ENCODE measurements at regions not wholly inside any gene's neighbourhood (a gene's known extent, or its start where the extent isn't known, plus 50 kb on each side); places are given as distances from the start of the nearest gene placed in this dataset.

DNA sequence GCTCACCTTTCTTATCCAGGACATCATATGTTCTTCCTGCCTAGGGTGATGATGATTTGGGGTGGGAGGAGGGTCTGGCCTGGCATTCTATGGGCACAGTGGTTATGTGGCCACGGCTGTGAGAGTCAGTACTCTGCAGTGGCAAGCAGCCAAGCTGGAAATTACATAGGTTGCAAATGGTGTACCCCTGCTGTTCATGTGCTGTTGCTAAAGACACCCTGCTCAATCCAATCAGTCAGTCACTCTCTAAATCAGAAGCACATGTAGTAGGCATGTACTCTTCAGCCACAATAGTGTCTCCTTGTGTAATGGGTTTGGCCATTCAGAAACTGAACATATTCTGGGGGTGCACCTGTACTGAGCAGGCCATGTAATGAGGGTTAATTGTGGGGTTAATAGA, 449.1 kb upstream of the ANKRD30A start:
- POLR2A ChIA-PET = no interaction called here
- intact Hi-C loops (cut with micrococcal nuclease) = no loop called here

DNA sequence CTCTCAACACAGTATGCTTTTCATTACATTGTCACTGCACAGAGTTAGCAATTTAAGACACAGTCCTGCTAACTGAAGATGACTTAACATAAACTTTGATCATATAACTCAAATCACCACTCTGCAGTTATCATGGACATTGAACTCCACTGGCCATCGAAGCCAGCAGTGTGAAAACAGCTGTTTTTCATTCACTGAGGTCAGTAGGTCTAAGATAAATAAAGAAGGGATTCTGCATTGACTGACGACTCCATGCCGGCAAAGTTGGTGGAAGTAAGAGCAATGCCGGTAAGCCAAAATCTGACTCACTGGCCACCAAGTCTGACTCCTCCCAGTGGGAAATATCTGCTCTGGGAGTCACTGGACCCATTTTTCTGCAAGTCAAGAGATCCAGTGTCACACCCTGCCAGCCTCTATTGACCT, 449.9 kb upstream of the ANKRD30A start:
- no peak overlapping the region for H3K27ac Mint-ChIP-seq
- H3K4me1 Mint-ChIP-seq = no peaks in the 10 kb centered on the region
- no peaks in the 10 kb centered on the region for H3K9me3 Mint-ChIP-seq
- H3K27me3 Mint-ChIP-seq = no peaks in the 10 kb centered on the region
- H3K36me3 Mint-ChIP-seq (ENCODE audit: low read depth) = no peaks in the 10 kb centered on the region
- ChIA-PET CTCF (no interaction called here), POLR2A (no interaction called here)
- intact Hi-C loops (cut with micrococcal nuclease) = no loop called here
- no peak overlapping the region for H3K4me3 Mint-ChIP-seq
- no peak for TF ChIP-seq CTCF (IDR thresholded peaks at IDR 0.05)
- ATAC-seq (ENCODE audit: low read depth) (no peak), DNase-seq (no peak)

More for the DNA sequence above, 449.1 kb upstream of the ANKRD30A start:
- no peaks in the 10 kb centered on the region for H3K4me1 Mint-ChIP-seq
- no peak for TF ChIP-seq CTCF (IDR thresholded peaks at IDR 0.05)
- no peaks in the 10 kb centered on the region for H3K9me3 Mint-ChIP-seq
- H3K27me3 Mint-ChIP-seq = no peaks in the 10 kb centered on the region
- no peak overlapping the region for H3K27ac Mint-ChIP-seq
- H3K36me3 Mint-ChIP-seq (ENCODE audit: low read depth) = no peaks in the 10 kb centered on the region
- DNase-seq (no peak), ATAC-seq (ENCODE audit: low read depth) (no peak)
- CTCF ChIA-PET = no interaction called here
- no peak overlapping the region for H3K4me3 Mint-ChIP-seq

DNA sequence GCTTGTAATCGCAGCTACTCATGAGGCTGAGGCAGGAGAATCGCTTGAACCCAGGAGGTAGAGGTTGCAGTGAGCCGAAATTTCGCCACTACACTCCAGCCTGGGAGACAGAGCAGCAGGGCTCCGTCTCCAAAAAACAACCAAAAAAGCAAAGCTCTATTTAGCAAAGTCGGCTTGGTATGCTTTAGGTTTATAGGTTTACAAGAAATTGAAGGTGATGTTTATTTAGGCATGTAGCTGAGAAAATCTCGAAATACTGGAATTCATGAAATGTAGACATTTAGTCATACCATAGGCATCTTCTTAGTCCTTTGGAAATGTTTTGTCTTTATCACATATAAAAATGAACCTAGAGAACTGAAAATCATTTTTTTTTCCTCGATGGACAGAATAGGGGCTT, 453.8 kb upstream of the ANKRD30A start:
- Mint-ChIP-seq H3K9me3 (no peaks in the 10 kb centered on the region), H3K4me1 (no peaks in the 10 kb centered on the region), H3K4me3 (no peak overlapping the region), H3K27me3 (no peaks in the 10 kb centered on the region), H3K27ac (no peak overlapping the region), H3K36me3 (ENCODE audit: low read depth) (no peaks in the 10 kb centered on the region)
- no peak for TF ChIP-seq CTCF (IDR thresholded peaks at IDR 0.05)
- CTCF ChIA-PET = no interaction called here
- no peak for ATAC-seq (ENCODE audit: low read depth)
- intact Hi-C loops (cut with micrococcal nuclease) = no loop called here
- POLR2A ChIA-PET = no interaction called here
- no peak for DNase-seq

DNA sequence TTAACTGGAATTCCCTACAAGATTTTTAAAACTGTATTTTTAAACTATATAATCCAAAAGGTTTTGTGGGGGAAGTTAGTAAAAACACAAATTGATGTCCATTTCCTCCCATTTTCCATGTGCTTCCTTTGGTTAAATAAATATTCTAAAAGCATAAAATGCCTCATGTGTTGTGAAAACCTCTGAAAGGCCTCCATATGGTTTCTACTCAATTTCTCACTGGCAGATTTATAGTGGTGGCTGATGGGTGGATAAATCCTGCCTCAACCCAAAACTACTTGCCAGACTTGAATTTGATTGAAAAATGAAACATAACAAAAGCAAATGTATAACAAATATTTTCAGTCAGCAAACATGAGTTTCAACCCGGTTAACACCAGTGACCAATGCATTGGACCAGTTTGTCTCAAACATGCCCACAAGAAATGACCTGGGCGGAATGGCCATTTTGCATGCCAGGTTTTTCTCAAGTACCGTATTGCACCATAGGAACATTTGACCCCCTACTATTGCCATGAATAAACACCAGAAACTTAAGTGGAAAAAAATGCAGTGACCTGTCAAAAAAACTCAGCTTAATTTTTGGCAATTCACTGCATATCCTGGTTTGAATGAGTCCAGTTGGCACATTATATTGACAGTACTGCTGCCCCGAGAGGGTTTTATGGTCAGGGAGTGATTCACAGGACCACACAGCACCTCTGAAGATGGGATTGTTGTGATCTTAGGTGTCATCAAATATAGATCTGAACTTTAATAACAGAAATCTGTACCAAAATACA, 454.6 kb upstream of the ANKRD30A start:
- no peak for ATAC-seq (ENCODE audit: low read depth)

More for the DNA sequence above, 454.6 kb upstream of the ANKRD30A start:
- Mint-ChIP-seq H3K4me3 (no peak overlapping the region), H3K27ac (no peak overlapping the region), H3K4me1 (no peaks in the 10 kb centered on the region), H3K9me3 (no peaks in the 10 kb centered on the region), H3K27me3 (no peaks in the 10 kb centered on the region), H3K36me3 (ENCODE audit: low read depth) (no peaks in the 10 kb centered on the region)
- ChIA-PET CTCF (no interaction called here), POLR2A (no interaction called here)
- intact Hi-C loops (cut with micrococcal nuclease) = no loop called here
- DNase-seq = no peak
- TF ChIP-seq CTCF (IDR thresholded peaks at IDR 0.05) = no peak
